HL-60 (cell line): ENCODE measurements at regions not wholly inside any gene's neighbourhood (a gene's known extent, or its start where the extent isn't known, plus 50 kb on each side); places are given as distances from the start of the nearest gene placed in this dataset.

Experiments used
- DNase-seq, 2 experiments: peaks; one replicate each; pipeline ENCODE4 v3.0.0-alpha.2; 2010 to 2020; ENCODE audit warnings: low read depth in 1 of 2, low spot score in 1 of 2
- H3K27ac ChIP-seq: fragments of 250-450 bp; sonication (Bioruptor Pico); replicated peaks from 2 replicates; pipeline ENCODE4 v1.5.1; 2020; ENCODE audit warnings: mild to moderate bottlenecking, moderate library complexity
- H3K27me3 ChIP-seq: fragments of 250-450 bp; sonication (Bioruptor Pico); 2 replicates; pipeline ENCODE4 v1.5.1; 2021; ENCODE audit warnings: mild to moderate bottlenecking, moderate library complexity; ENCODE audit not compliant: insufficient read depth, poor library complexity, severe bottlenecking
- H3K4me3 ChIP-seq: replicated peaks from 2 replicates; pipeline ENCODE4 v1.5.1; 2011; ENCODE audit warnings: mild to moderate bottlenecking, control low read depth, low read length; ENCODE audit not compliant: insufficient read depth
- CTCF ChIP-seq: IDR thresholded peaks from one replicate; pipeline ENCODE4 v1.5.1; 2011; ENCODE audit warnings: low read length, control low read depth, inconsistent platforms; ENCODE audit not compliant: insufficient read depth
- GABPA ChIP-seq: IDR thresholded peaks from 2 replicates; pipeline ENCODE4 v1.6.1; 2012; ENCODE audit warnings: low read depth
- POLR2AphosphoS5 ChIP-seq: IDR thresholded peaks from 2 replicates; pipeline ENCODE4 v1.6.1; 2012; ENCODE audit warnings: low read depth
- REST ChIP-seq: IDR thresholded peaks from 2 replicates; pipeline ENCODE4 v1.6.1; 2012; ENCODE audit warnings: low read depth; ENCODE audit not compliant: insufficient replicate concordance
- SPI1 ChIP-seq: IDR thresholded peaks from 2 replicates; pipeline ENCODE4 v1.6.1; 2012; ENCODE audit warnings: low read depth, mild to moderate bottlenecking, borderline replicate concordance

GRCh38 chrX:3527166-3527565 lies 180.7 kb upstream of the MXRA5 start:
- no peak overlapping the region for H3K4me3 ChIP-seq
- TF ChIP-seq POLR2AphosphoS5 (no peak), CTCF (no peak), SPI1 (no peak), GABPA (no peak), REST (no peak)
- no peak overlapping the region for H3K27ac ChIP-seq
- no peaks in the 10 kb centered on the region for H3K27me3 ChIP-seq
- DNase-seq, result no peak

- Histone ChIP-seq H3K27ac (no peak overlapping the region), H3K4me3 (no peak overlapping the region), H3K27me3 (no peaks in the 10 kb centered on the region)
- no peak for DNase-seq
- TF ChIP-seq SPI1 (no peak), POLR2AphosphoS5 (no peak), REST (no peak), GABPA (no peak), CTCF (no peak)
These were observed 180.3 kb upstream of the MXRA5 start for GRCh38 chrX:3526731-3527130.

GRCh38 chrX:3526071-3526470 lies 179.6 kb upstream of the MXRA5 start:
- no peak for DNase-seq
- H3K27me3 ChIP-seq, result no peaks in the 10 kb centered on the region
- H3K27ac ChIP-seq, result no peak overlapping the region
- H3K4me3 ChIP-seq, result no peak overlapping the region
- TF ChIP-seq POLR2AphosphoS5, result no peak
- no peak for TF ChIP-seq CTCF
- no peak for TF ChIP-seq SPI1
- no peak for TF ChIP-seq GABPA

GRCh38 chrX:3522101-3522650 lies 175.7 kb upstream of the MXRA5 start:
- TF ChIP-seq SPI1 (no peak), REST (no peak), POLR2AphosphoS5 (no peak), GABPA (no peak), CTCF (no peak)
- Histone ChIP-seq H3K4me3 (no peak overlapping the region), H3K27me3 (no peaks in the 10 kb centered on the region), H3K27ac (no peak overlapping the region)
- DNase-seq, result no peak
